HG03558 (cell line): ENCODE measurements at regions not wholly inside any gene's neighbourhood (a gene's known extent, or its start where the extent isn't known, plus 50 kb on each side); places are given as distances from the start of the nearest gene placed in this dataset.
"Not testable (repeated sequence)": the region's sequence is repeated elsewhere in the genome, so short reads cannot be mapped to it uniquely, and the experiment has no call there.

ENCODE experiments used
- ATAC-seq: cut with Tn5 transposase; IDR thresholded peaks from one replicate; pipeline ENCODE4 v1.9.1; 2021; ENCODE audit warnings: moderate number of reproducible peaks; ENCODE audit not compliant: unreplicated experiment; ENCODE audit errors: extremely low read depth

- ATAC-seq: no peak
Measured at GRCh38 chr2:15681089-15681885, 89.6 kb downstream of the DDX1 start.

GRCh38 chr2:15682354-15682753 is 90.7 kb downstream of the DDX1 start:
- ATAC-seq: no peak

- ATAC-seq: no peak
Measured at GRCh38 chr2:15684161-15685039, 92.7 kb downstream of the DDX1 start.

- no peak for ATAC-seq
Measured at GRCh38 chr2:15685143-15685542, 93.5 kb downstream of the DDX1 start.

- ATAC-seq: no peak
Measured at GRCh38 chr2:15686643-15687042, 95.0 kb downstream of the DDX1 start.

GRCh38 chr2:15687243-15687642 is 95.6 kb downstream of the DDX1 start:
- no peak for ATAC-seq

- no peak for ATAC-seq
Measured at GRCh38 chr2:15687720-15688119, 96.1 kb downstream of the DDX1 start.

- ATAC-seq: no peak
Measured at GRCh38 chr2:15688924-15689568, 97.4 kb downstream of the DDX1 start.

GRCh38 chr2:15689654-15690053 is 98.0 kb downstream of the DDX1 start:
- no peak for ATAC-seq

GRCh38 chr2:15691586-15692310 is 100.1 kb downstream of the DDX1 start:
- ATAC-seq: no peak

- no peak for ATAC-seq
Measured at GRCh38 chr2:15692551-15693377, 101.1 kb downstream of the DDX1 start.

GRCh38 chr2:15693382-15693781 is 101.7 kb downstream of the DDX1 start:
- no peak for ATAC-seq

GRCh38 chr2:15693926-15694588 is 102.4 kb downstream of the DDX1 start:
- ATAC-seq: no peak

GRCh38 chr2:15694589-15694986 is 102.9 kb downstream of the DDX1 start:
- no peak for ATAC-seq

- ATAC-seq: no peak
Measured at GRCh38 chr2:15695582-15696330, 104.1 kb downstream of the DDX1 start.

GRCh38 chr2:15696606-15697170 is 105.0 kb downstream of the DDX1 start:
- ATAC-seq: not testable (repeated sequence)

- no peak for ATAC-seq
Measured at GRCh38 chr2:15700131-15700530, 108.5 kb downstream of the DDX1 start.
